H1 (cell line): ENCODE measurements at regions not wholly inside any gene's neighbourhood (a gene's known extent, or its start where the extent isn't known, plus 50 kb on each side); places are given as distances from the start of the nearest gene placed in this dataset.

Experiments used
- TF ChIP-seq, protein P1 (sequence below): fragments of 300-600 bp; sonication (generic); IDR thresholded peaks from 2 replicates; pipeline ENCODE4 v1.7.1; 2012; ENCODE audit warnings: low read length, moderate library complexity, mild to moderate bottlenecking, inconsistent platforms; ENCODE audit not compliant: insufficient replicate concordance

DNA sequence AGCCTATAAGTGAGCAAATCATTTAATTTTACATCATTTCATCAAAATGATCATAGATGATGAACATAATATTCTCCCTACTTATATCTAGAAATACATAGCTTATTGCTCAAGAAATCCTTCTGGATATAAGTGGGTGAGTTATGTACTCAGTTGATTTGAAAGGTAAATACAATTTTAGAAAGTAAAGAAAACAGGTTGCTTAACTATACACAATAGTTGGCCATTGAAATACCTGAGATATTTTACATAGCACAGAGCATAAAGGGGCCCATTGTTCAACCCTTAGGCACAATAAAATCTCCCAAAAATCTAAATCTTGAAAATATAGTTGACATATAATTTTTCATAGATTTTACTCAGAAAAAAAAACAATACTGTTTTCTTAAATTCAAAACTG, 782.0 kb upstream of the KLHL1 start (continued):
- TF ChIP-seq, protein P1, sequence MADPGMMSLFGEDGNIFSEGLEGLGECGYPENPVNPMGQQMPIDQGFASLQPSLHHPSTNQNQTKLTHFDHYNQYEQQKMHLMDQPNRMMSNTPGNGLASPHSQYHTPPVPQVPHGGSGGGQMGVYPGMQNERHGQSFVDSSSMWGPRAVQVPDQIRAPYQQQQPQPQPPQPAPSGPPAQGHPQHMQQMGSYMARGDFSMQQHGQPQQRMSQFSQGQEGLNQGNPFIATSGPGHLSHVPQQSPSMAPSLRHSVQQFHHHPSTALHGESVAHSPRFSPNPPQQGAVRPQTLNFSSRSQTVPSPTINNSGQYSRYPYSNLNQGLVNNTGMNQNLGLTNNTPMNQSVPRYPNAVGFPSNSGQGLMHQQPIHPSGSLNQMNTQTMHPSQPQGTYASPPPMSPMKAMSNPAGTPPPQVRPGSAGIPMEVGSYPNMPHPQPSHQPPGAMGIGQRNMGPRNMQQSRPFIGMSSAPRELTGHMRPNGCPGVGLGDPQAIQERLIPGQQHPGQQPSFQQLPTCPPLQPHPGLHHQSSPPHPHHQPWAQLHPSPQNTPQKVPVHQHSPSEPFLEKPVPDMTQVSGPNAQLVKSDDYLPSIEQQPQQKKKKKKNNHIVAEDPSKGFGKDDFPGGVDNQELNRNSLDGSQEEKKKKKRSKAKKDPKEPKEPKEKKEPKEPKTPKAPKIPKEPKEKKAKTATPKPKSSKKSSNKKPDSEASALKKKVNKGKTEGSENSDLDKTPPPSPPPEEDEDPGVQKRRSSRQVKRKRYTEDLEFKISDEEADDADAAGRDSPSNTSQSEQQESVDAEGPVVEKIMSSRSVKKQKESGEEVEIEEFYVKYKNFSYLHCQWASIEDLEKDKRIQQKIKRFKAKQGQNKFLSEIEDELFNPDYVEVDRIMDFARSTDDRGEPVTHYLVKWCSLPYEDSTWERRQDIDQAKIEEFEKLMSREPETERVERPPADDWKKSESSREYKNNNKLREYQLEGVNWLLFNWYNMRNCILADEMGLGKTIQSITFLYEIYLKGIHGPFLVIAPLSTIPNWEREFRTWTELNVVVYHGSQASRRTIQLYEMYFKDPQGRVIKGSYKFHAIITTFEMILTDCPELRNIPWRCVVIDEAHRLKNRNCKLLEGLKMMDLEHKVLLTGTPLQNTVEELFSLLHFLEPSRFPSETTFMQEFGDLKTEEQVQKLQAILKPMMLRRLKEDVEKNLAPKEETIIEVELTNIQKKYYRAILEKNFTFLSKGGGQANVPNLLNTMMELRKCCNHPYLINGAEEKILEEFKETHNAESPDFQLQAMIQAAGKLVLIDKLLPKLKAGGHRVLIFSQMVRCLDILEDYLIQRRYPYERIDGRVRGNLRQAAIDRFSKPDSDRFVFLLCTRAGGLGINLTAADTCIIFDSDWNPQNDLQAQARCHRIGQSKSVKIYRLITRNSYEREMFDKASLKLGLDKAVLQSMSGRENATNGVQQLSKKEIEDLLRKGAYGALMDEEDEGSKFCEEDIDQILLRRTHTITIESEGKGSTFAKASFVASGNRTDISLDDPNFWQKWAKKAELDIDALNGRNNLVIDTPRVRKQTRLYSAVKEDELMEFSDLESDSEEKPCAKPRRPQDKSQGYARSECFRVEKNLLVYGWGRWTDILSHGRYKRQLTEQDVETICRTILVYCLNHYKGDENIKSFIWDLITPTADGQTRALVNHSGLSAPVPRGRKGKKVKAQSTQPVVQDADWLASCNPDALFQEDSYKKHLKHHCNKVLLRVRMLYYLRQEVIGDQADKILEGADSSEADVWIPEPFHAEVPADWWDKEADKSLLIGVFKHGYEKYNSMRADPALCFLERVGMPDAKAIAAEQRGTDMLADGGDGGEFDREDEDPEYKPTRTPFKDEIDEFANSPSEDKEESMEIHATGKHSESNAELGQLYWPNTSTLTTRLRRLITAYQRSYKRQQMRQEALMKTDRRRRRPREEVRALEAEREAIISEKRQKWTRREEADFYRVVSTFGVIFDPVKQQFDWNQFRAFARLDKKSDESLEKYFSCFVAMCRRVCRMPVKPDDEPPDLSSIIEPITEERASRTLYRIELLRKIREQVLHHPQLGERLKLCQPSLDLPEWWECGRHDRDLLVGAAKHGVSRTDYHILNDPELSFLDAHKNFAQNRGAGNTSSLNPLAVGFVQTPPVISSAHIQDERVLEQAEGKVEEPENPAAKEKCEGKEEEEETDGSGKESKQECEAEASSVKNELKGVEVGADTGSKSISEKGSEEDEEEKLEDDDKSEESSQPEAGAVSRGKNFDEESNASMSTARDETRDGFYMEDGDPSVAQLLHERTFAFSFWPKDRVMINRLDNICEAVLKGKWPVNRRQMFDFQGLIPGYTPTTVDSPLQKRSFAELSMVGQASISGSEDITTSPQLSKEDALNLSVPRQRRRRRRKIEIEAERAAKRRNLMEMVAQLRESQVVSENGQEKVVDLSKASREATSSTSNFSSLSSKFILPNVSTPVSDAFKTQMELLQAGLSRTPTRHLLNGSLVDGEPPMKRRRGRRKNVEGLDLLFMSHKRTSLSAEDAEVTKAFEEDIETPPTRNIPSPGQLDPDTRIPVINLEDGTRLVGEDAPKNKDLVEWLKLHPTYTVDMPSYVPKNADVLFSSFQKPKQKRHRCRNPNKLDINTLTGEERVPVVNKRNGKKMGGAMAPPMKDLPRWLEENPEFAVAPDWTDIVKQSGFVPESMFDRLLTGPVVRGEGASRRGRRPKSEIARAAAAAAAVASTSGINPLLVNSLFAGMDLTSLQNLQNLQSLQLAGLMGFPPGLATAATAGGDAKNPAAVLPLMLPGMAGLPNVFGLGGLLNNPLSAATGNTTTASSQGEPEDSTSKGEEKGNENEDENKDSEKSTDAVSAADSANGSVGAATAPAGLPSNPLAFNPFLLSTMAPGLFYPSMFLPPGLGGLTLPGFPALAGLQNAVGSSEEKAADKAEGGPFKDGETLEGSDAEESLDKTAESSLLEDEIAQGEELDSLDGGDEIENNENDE = no peak
